HEK293 (cell line): ENCODE measurements at regions not wholly inside any gene's neighbourhood (a gene's known extent, or its start where the extent isn't known, plus 50 kb on each side); places are given as distances from the start of the nearest gene placed in this dataset.

Experiments used
- CTCF ChIA-PET: fragments of 350-600 bp; formaldehyde crosslinking; extraction: SDS; loops from one replicate; lab custom pipeline; 2021; ENCODE audit warnings: antibody characterized with exemption; lab: Yijun Ruan, JAX
- POLR2A ChIA-PET: fragments of 300-600 bp; formaldehyde crosslinking; extraction: SDS; loops from one replicate; lab custom pipeline; 2020; ENCODE audit warnings: antibody characterized with exemption, inconsistent platforms; lab: Yijun Ruan, JAX
- H3K27ac ChIP-seq: fragments of 200-500 bp; sonication (Bioruptor generic); 2 replicates; pipeline ENCODE4 v1.5.1; 2014; ENCODE audit warnings: low read depth, low read length, control low read depth, inconsistent platforms; ENCODE audit errors: extremely low read depth
- H3K36me3 ChIP-seq, 2 experiments: fragments of 200-500 bp in 1 of 2; sonication (Bioruptor generic) in 1 of 2; 1 replicate in 1 of 2; 2 replicates in 1 of 2; pipeline ENCODE4 v1.5.1; 2014 to 2017; ENCODE audit warnings: inconsistent platforms in 2 of 2, low read length in 2 of 2; ENCODE audit not compliant: control insufficient read depth in 2 of 2, insufficient read depth in 1 of 2
- H3K4me1 ChIP-seq: fragments of 200-500 bp; sonication (Bioruptor generic); 2 replicates; pipeline ENCODE4 v1.5.1; 2014; ENCODE audit warnings: mild to moderate bottlenecking, low read length, inconsistent platforms; ENCODE audit not compliant: control insufficient read depth, insufficient read depth
- H3K4me3 ChIP-seq: 2 replicates; pipeline ENCODE4 v1.5.1; 2011; ENCODE audit warnings: low read depth, mild to moderate bottlenecking, control low read depth, low read length, moderate library complexity
- H3K9me3 ChIP-seq: fragments of 200-500 bp; sonication (Bioruptor generic); 2 replicates; pipeline ENCODE4 v1.5.1; 2014; ENCODE audit warnings: low read depth, low read length, inconsistent platforms; ENCODE audit not compliant: control insufficient read depth, insufficient read depth
- GLI2 ChIP-seq: fragments of 450-650 bp; formaldehyde crosslinking; IDR thresholded peaks from 2 replicates; pipeline ENCODE4; 2017; ENCODE audit warnings: missing biosample characterization, missing genetic modification characterization, low read depth, borderline replicate concordance
- GLIS1 ChIP-seq: fragments of 450-650 bp; formaldehyde crosslinking; IDR thresholded peaks from 2 replicates; pipeline ENCODE4 v1.5.1; 2016; ENCODE audit warnings: missing biosample characterization, missing genetic modification characterization
- KLF16 ChIP-seq: fragments of 450-650 bp; formaldehyde crosslinking; IDR thresholded peaks from 2 replicates; pipeline ENCODE4 v1.5.1; 2017; ENCODE audit warnings: missing biosample characterization, missing genetic modification characterization
- RBAK ChIP-seq: fragments of 450-650 bp; formaldehyde crosslinking; IDR thresholded peaks from 2 replicates; pipeline ENCODE4 v1.5.1; 2016; ENCODE audit warnings: missing biosample characterization, missing genetic modification characterization
- SETDB1 ChIP-seq: IDR thresholded peaks from one replicate; pipeline ENCODE4 v1.6.1; 2017; ENCODE audit warnings: mild to moderate bottlenecking, low read length, moderate library complexity, mixed read lengths; ENCODE audit not compliant: insufficient read length
- ZNF202 ChIP-seq: fragments of 450-650 bp; formaldehyde crosslinking; IDR thresholded peaks from 2 replicates; pipeline ENCODE4 v1.5.1; 2016; ENCODE audit warnings: missing biosample characterization, missing genetic modification characterization, borderline replicate concordance
- ZNF239 ChIP-seq: fragments of 450-650 bp; formaldehyde crosslinking; IDR thresholded peaks from 2 replicates; pipeline ENCODE4 v1.5.1; 2016; ENCODE audit warnings: missing biosample characterization, missing genetic modification characterization
- ZNF274 ChIP-seq, 2 experiments: fragments of 200-500 bp in 1 of 2; fragments of 450-650 bp in 1 of 2; sonication (Bioruptor generic) in 1 of 2; formaldehyde crosslinking in 1 of 2; IDR thresholded peaks; 2 replicates each; pipeline versions ENCODE4 v1.5.1 to v1.6.1; 2014 to 2016; ENCODE audit warnings: borderline replicate concordance in 1 of 2, inconsistent platforms in 1 of 2, low read length in 1 of 2, missing biosample characterization in 1 of 2, missing genetic modification characterization in 1 of 2
- ZNF302 ChIP-seq: fragments of 450-650 bp; formaldehyde crosslinking; IDR thresholded peaks from 2 replicates; pipeline ENCODE4 v1.5.1; 2016; ENCODE audit warnings: missing biosample characterization, missing genetic modification characterization, low read depth
- ZNF324 ChIP-seq: fragments of 450-650 bp; formaldehyde crosslinking; IDR thresholded peaks from 2 replicates; pipeline ENCODE4 v1.5.1; 2016; ENCODE audit warnings: missing biosample characterization, missing genetic modification characterization
- ZNF350 ChIP-seq: fragments of 450-650 bp; formaldehyde crosslinking; IDR thresholded peaks from 2 replicates; pipeline ENCODE4 v1.5.0; 2017; ENCODE audit warnings: missing biosample characterization, mild to moderate bottlenecking, missing genetic modification characterization
- ZNF366 ChIP-seq: fragments of 450-650 bp; formaldehyde crosslinking; conservative IDR thresholded peaks from 2 replicates; pipeline ENCODE4 v1.5.1; 2016; ENCODE audit warnings: missing biosample characterization, missing genetic modification characterization
- ZNF37A ChIP-seq: fragments of 450-650 bp; IDR thresholded peaks from 2 replicates; pipeline ENCODE4 v1.5.1; 2018; ENCODE audit warnings: missing biosample characterization, missing genetic modification characterization
- ZNF404 ChIP-seq: fragments of 450-650 bp; formaldehyde crosslinking; IDR thresholded peaks from 2 replicates; pipeline ENCODE4 v1.5.1; 2017; ENCODE audit warnings: missing biosample characterization, missing genetic modification characterization
- ZNF521 ChIP-seq: fragments of 450-650 bp; formaldehyde crosslinking; IDR thresholded peaks from 2 replicates; pipeline ENCODE4 v1.5.1; 2017; ENCODE audit warnings: missing biosample characterization, mild to moderate bottlenecking, missing genetic modification characterization
- ZNF548 ChIP-seq: fragments of 450-650 bp; formaldehyde crosslinking; IDR thresholded peaks from 2 replicates; pipeline ENCODE4 v1.5.1; 2016; ENCODE audit warnings: missing biosample characterization, missing genetic modification characterization
- ZNF701 ChIP-seq: fragments of 450-650 bp; formaldehyde crosslinking; IDR thresholded peaks from 2 replicates; pipeline ENCODE4 v1.5.1; 2016; ENCODE audit warnings: missing biosample characterization, missing genetic modification characterization
- ZNF747 ChIP-seq: fragments of 450-650 bp; formaldehyde crosslinking; IDR thresholded peaks from 2 replicates; pipeline ENCODE4 v1.5.1; 2016; ENCODE audit warnings: missing biosample characterization, missing genetic modification characterization
- ZNF777 ChIP-seq: fragments of 450-650 bp; formaldehyde crosslinking; IDR thresholded peaks from 2 replicates; pipeline ENCODE4 v1.5.1; 2017; ENCODE audit warnings: missing biosample characterization, missing genetic modification characterization, borderline replicate concordance
- ZNF785 ChIP-seq: fragments of 450-650 bp; formaldehyde crosslinking; IDR thresholded peaks from 2 replicates; pipeline ENCODE4 v1.5.1; 2016; ENCODE audit warnings: missing biosample characterization, missing genetic modification characterization
- ZSCAN16 ChIP-seq: fragments of 450-650 bp; formaldehyde crosslinking; IDR thresholded peaks from 2 replicates; pipeline ENCODE4 v1.5.1; 2016; ENCODE audit warnings: missing biosample characterization, missing genetic modification characterization
- TF ChIP-seq, protein P1 (sequence below): fragments of 450-650 bp; formaldehyde crosslinking; IDR thresholded peaks from 2 replicates; pipeline ENCODE4 v1.5.1; 2016; ENCODE audit warnings: missing biosample characterization, missing genetic modification characterization
- TF ChIP-seq, protein P2 (sequence below): fragments of 450-650 bp; formaldehyde crosslinking; IDR thresholded peaks from 2 replicates; pipeline ENCODE4 v1.5.1; 2017; ENCODE audit warnings: missing biosample characterization, missing genetic modification characterization
- TF ChIP-seq, protein P3 (sequence below): fragments of 450-650 bp; formaldehyde crosslinking; IDR thresholded peaks from 2 replicates; pipeline ENCODE4 v1.5.1; 2016; ENCODE audit warnings: missing biosample characterization, missing genetic modification characterization
- TF ChIP-seq, protein P4 (sequence below): fragments of 450-650 bp; formaldehyde crosslinking; IDR thresholded peaks from 2 replicates; pipeline ENCODE4 v1.5.1; 2016; ENCODE audit warnings: missing biosample characterization, missing genetic modification characterization
- TF ChIP-seq, protein P5 (sequence below): fragments of 450-650 bp; formaldehyde crosslinking; IDR thresholded peaks from 2 replicates; pipeline ENCODE4 v1.5.1; 2016; ENCODE audit warnings: missing biosample characterization, missing genetic modification characterization
- TF ChIP-seq, protein P6 (sequence below): fragments of 450-650 bp; formaldehyde crosslinking; IDR thresholded peaks from 2 replicates; pipeline ENCODE4 v1.5.1; 2016; ENCODE audit warnings: missing biosample characterization, missing genetic modification characterization

DNA sequence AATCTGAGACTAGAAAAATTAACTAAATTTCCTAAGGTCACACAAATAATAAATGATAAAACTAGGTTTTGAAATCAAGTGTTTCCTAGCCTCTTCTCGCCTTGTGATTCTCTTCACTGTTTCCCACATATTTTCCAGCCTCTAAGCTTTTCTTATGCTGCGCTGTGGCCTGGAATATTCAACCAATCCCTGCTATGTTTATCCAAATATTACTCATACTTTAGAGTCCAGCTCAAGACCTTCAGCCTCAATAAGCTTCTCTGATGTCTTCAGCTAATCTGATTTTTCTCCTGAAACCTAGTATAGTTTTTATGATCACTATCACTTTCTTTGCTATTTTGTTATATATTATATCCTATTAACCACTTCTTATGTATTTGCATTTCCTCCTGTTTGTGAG, 303.1 kb upstream of the CDH6 start (continued):
- TF ChIP-seq, protein P1, sequence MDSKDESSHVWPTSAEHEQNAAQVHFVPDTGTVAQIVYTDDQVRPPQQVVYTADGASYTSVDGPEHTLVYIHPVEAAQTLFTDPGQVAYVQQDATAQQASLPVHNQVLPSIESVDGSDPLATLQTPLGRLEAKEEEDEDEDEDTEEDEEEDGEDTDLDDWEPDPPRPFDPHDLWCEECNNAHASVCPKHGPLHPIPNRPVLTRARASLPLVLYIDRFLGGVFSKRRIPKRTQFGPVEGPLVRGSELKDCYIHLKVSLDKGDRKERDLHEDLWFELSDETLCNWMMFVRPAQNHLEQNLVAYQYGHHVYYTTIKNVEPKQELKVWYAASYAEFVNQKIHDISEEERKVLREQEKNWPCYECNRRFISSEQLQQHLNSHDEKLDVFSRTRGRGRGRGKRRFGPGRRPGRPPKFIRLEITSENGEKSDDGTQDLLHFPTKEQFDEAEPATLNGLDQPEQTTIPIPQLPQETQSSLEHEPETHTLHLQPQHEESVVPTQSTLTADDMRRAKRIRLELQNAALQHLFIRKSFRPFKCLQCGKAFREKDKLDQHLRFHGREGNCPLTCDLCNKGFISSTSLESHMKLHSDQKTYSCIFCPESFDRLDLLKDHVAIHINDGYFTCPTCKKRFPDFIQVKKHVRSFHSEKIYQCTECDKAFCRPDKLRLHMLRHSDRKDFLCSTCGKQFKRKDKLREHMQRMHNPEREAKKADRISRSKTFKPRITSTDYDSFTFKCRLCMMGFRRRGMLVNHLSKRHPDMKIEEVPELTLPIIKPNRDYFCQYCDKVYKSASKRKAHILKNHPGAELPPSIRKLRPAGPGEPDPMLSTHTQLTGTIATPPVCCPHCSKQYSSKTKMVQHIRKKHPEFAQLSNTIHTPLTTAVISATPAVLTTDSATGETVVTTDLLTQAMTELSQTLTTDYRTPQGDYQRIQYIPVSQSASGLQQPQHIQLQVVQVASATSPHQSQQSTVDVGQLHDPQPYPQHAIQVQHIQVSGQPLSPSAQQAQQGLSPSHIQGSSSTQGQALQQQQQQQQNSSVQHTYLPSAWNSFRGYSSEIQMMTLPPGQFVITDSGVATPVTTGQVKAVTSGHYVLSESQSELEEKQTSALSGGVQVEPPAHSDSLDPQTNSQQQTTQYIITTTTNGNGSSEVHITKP (tag by site-specific recombination), result no peak
- TF ChIP-seq ZNF274 (IDR thresholded peaks at IDR 0.05; ENCODE audit: low read length), result no peak
- TF ChIP-seq ZNF274 (tag by site-specific recombination; IDR thresholded peaks at IDR 0.05; ENCODE audit: borderline replicate concordance), result no peak
- TF ChIP-seq ZSCAN16, result no peak
- TF ChIP-seq ZNF747 (tag by site-specific recombination), result no peak
- no peak for TF ChIP-seq ZNF404
- no peak for TF ChIP-seq RBAK (tag by site-specific recombination)
- TF ChIP-seq, protein P2, sequence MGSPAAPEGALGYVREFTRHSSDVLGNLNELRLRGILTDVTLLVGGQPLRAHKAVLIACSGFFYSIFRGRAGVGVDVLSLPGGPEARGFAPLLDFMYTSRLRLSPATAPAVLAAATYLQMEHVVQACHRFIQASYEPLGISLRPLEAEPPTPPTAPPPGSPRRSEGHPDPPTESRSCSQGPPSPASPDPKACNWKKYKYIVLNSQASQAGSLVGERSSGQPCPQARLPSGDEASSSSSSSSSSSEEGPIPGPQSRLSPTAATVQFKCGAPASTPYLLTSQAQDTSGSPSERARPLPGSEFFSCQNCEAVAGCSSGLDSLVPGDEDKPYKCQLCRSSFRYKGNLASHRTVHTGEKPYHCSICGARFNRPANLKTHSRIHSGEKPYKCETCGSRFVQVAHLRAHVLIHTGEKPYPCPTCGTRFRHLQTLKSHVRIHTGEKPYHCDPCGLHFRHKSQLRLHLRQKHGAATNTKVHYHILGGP, result no peak
- TF ChIP-seq, protein P3, sequence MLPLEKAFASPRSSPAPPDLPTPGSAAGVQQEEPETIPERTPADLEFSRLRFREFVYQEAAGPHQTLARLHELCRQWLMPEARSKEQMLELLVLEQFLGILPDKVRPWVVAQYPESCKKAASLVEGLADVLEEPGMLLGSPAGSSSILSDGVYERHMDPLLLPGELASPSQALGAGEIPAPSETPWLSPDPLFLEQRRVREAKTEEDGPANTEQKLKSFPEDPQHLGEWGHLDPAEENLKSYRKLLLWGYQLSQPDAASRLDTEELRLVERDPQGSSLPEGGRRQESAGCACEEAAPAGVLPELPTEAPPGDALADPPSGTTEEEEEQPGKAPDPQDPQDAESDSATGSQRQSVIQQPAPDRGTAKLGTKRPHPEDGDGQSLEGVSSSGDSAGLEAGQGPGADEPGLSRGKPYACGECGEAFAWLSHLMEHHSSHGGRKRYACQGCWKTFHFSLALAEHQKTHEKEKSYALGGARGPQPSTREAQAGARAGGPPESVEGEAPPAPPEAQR (tag by site-specific recombination), result no peak
- TF ChIP-seq GLI2 (tag by site-specific recombination), result no peak
- TF ChIP-seq ZNF302 (tag by site-specific recombination), result no peak
- TF ChIP-seq ZNF366 (tag by site-specific recombination), result no peak
- TF ChIP-seq ZNF777, result no peak
- TF ChIP-seq, protein P4, sequence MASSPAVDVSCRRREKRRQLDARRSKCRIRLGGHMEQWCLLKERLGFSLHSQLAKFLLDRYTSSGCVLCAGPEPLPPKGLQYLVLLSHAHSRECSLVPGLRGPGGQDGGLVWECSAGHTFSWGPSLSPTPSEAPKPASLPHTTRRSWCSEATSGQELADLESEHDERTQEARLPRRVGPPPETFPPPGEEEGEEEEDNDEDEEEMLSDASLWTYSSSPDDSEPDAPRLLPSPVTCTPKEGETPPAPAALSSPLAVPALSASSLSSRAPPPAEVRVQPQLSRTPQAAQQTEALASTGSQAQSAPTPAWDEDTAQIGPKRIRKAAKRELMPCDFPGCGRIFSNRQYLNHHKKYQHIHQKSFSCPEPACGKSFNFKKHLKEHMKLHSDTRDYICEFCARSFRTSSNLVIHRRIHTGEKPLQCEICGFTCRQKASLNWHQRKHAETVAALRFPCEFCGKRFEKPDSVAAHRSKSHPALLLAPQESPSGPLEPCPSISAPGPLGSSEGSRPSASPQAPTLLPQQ (tag by site-specific recombination), result no peak

DNA sequence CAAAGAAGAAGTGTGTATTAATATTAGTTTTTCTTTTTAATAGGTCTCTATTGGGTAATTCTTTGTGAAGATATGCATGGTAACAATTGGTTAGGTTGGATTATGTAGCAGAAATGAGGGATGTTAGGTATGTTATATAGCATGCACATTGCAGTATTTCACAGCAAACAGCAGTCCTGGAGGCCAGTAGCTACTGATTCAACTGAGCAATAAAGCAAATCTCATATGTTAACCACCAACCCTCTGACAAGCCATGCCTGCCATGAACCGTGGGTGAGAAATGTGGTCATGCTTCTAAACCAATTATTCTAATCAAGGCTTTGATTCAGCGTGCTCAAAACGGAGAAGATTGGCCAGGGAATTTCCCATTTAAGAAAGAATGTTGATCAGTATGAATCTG, 313.0 kb upstream of the CDH6 start:
- H3K4me1 ChIP-seq, result no peaks in the 10 kb centered on the region
- H3K9me3 ChIP-seq, result no peaks in the 10 kb centered on the region
- ChIA-PET POLR2A (no interaction called here), CTCF (no interaction called here)
- no peak overlapping the region for H3K4me3 ChIP-seq
- no peaks in the 10 kb centered on the region for H3K36me3 ChIP-seq
- no peak overlapping the region for H3K27ac ChIP-seq
- TF ChIP-seq ZNF548 (tag by site-specific recombination) (no peak), GLIS1 (no peak), ZNF350 (tag by site-specific recombination) (no peak), ZNF37A (no peak), ZNF324 (tag by site-specific recombination) (no peak), ZNF239 (tag by site-specific recombination) (no peak), ZNF785 (no peak), ZNF701 (tag by site-specific recombination) (no peak), SETDB1 (no peak), ZNF202 (tag by site-specific recombination) (no peak), ZNF521 (tag by site-specific recombination) (no peak), KLF16 (no peak)
- TF ChIP-seq, protein P5, sequence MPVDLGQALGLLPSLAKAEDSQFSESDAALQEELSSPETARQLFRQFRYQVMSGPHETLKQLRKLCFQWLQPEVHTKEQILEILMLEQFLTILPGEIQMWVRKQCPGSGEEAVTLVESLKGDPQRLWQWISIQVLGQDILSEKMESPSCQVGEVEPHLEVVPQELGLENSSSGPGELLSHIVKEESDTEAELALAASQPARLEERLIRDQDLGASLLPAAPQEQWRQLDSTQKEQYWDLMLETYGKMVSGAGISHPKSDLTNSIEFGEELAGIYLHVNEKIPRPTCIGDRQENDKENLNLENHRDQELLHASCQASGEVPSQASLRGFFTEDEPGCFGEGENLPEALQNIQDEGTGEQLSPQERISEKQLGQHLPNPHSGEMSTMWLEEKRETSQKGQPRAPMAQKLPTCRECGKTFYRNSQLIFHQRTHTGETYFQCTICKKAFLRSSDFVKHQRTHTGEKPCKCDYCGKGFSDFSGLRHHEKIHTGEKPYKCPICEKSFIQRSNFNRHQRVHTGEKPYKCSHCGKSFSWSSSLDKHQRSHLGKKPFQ (tag by site-specific recombination), result no peak
- TF ChIP-seq, protein P6, sequence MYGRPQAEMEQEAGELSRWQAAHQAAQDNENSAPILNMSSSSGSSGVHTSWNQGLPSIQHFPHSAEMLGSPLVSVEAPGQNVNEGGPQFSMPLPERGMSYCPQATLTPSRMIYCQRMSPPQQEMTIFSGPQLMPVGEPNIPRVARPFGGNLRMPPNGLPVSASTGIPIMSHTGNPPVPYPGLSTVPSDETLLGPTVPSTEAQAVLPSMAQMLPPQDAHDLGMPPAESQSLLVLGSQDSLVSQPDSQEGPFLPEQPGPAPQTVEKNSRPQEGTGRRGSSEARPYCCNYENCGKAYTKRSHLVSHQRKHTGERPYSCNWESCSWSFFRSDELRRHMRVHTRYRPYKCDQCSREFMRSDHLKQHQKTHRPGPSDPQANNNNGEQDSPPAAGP (tag by site-specific recombination), result no peak
